ENCODE measurements at regions not wholly inside any gene's neighbourhood (a gene's known extent, or its start where the extent isn't known, plus 50 kb on each side); places are given as distances from the start of the nearest gene placed in this dataset.

DNA sequence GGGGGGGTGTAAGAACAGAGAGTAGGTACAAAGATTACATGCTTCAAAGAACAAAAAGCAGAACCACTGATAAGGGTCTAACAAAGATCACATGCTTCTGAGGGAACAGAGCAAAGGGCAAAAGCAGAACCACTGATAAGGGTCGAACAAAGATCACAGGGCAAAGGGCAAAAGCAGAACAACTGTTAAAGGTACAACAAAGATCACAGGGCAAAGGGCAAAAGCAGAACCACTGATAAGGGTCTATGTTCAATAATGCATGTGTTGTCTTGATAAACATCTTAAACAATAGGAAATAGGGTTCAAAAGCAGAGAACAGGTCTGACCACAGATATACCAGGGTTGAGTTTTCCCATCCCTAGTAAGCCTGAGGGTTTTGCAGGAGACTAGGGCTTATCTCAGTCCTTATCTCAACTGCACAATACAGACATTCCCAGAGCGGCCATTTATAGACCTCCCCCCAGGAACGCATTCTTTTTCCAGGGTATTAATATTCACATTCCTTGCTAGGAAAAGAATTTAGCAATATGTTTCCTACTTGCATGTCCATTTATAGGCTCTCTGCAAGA, 81.9 kb upstream of the PGR start:
- no peak overlapping the region for H3K18ac ChIP-seq (ENCODE audit: low read length)

DNA sequence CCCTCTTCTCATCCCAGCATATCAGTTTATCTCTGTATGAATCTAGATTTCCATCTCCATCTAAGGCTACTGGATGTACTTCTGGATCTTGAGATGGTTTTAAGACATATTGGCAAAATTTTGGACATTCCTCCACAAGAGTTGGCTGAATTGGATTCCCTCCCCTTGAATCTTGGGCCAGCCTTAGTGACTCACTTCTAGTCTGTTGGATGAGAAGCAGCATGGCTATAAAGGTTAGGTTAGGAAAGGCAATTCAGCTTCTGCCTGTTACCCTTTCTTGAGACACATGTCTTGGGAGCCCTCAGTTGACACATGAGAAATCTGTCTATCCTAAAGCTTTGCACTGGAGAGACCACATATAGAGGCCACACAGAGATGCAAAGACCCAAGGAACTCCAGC, 73.0 kb upstream of the PGR start:
- no peaks in the 10 kb centered on the region for H3K36me3 ChIP-seq (replicated peaks in 1 of 2; ENCODE audit: control insufficient read depth in 2 of 2, insufficient read depth in 2 of 2, low read length in 2 of 2)
- no peak overlapping the region for H2AK5ac ChIP-seq (ENCODE audit: low read depth, low read length)
- no peak overlapping the region for H3K4me2 ChIP-seq (ENCODE audit: insufficient read depth, low read length, poor library complexity, severe bottlenecking)
- no peaks in the 10 kb centered on the region for H3K79me1 ChIP-seq (ENCODE audit: low read depth, low read length)
- no peak overlapping the region for H2BK120ac ChIP-seq (ENCODE audit: low read depth, low read length)
- no peak for DNase-seq (ENCODE audit: low spot score)
- no peak overlapping the region for H3K27ac ChIP-seq (replicated peaks; ENCODE audit: low read length)
- H2AFZ ChIP-seq (ENCODE audit: low read length), result no peak overlapping the region
- H3K4me1 ChIP-seq (ENCODE audit: control insufficient read depth in 2 of 2, insufficient read depth in 1 of 2, low read depth in 1 of 2, low read length in 2 of 2), result no peaks in the 10 kb centered on the region
- no peak overlapping the region for H3K4ac ChIP-seq (ENCODE audit: low read length)
- H2BK15ac ChIP-seq (ENCODE audit: low read length), result no peak overlapping the region
- H3K23ac ChIP-seq (ENCODE audit: low read depth, low read length, poor library complexity), result no peak overlapping the region
- no peaks in the 10 kb centered on the region for H3K9me3 ChIP-seq (replicated peaks in 1 of 2; ENCODE audit: control insufficient read depth in 2 of 2, insufficient read depth in 1 of 2, low read depth in 1 of 2, low read length in 2 of 2)
- no peak overlapping the region for H4K91ac ChIP-seq (ENCODE audit: low read depth, low read length, poor library complexity)
- H4K8ac ChIP-seq (ENCODE audit: low read depth, low read length), result no peak overlapping the region
- H2BK12ac ChIP-seq (ENCODE audit: low read length), result no peak overlapping the region
- H3K27me3 ChIP-seq (ENCODE audit: control insufficient read depth in 3 of 3, insufficient read depth in 3 of 3, low read depth in 1 of 3, low read length in 3 of 3), result no peaks in the 10 kb centered on the region
- no peak overlapping the region for H3K9ac ChIP-seq (ENCODE audit: low read depth, low read length, poor library complexity)
- H3K4me3 ChIP-seq (ENCODE audit: low read length in 2 of 2), result no peak overlapping the region
- H3K18ac ChIP-seq (ENCODE audit: low read length), result no peak overlapping the region
- no peak overlapping the region for H3K14ac ChIP-seq (ENCODE audit: low read length)
- H2BK5ac ChIP-seq (ENCODE audit: low read length), result no peak overlapping the region

More for the DNA sequence above, 81.9 kb upstream of the PGR start:
- no peak overlapping the region for H3K14ac ChIP-seq (ENCODE audit: low read length)
- H3K27ac ChIP-seq (replicated peaks; ENCODE audit: low read length), result no peak overlapping the region
- peaks cover 0 to 3% of the 10 kb centered on the region in 2 donors for H3K9me3 ChIP-seq (replicated peaks in 1 of 2; ENCODE audit: control insufficient read depth in 2 of 2, insufficient read depth in 1 of 2, low read depth in 1 of 2, low read length in 2 of 2)
- H3K4me3 ChIP-seq (ENCODE audit: low read length in 2 of 2), result no peak overlapping the region
- WGBS, 2 donors (ENCODE audit: extremely low coverage in 2 of 2, insufficient read length in 2 of 2, insufficient replicate concordance in 1 of 2), result no CpG with 5 or more reads among the region's 3 CpGs
- H2BK120ac ChIP-seq (ENCODE audit: low read depth, low read length), result no peak overlapping the region
- H2BK5ac ChIP-seq (ENCODE audit: low read length), result no peak overlapping the region
- DNase-seq (ENCODE audit: low spot score), result no peak
- H3K23ac ChIP-seq (ENCODE audit: low read depth, low read length, poor library complexity), result no peak overlapping the region
- no peaks in the 10 kb centered on the region for H3K27me3 ChIP-seq (ENCODE audit: control insufficient read depth in 3 of 3, insufficient read depth in 3 of 3, low read depth in 1 of 3, low read length in 3 of 3)
- H3K4me2 ChIP-seq (ENCODE audit: insufficient read depth, low read length, poor library complexity, severe bottlenecking), result no peak overlapping the region
- H3K4ac ChIP-seq (ENCODE audit: low read length), result no peak overlapping the region
- no peak overlapping the region for H2AK5ac ChIP-seq (ENCODE audit: low read depth, low read length)
- no peak overlapping the region for H4K8ac ChIP-seq (ENCODE audit: low read depth, low read length)
- no peak overlapping the region for H2BK12ac ChIP-seq (ENCODE audit: low read length)
- no peaks in the 10 kb centered on the region for H3K4me1 ChIP-seq (ENCODE audit: control insufficient read depth in 2 of 2, insufficient read depth in 1 of 2, low read depth in 1 of 2, low read length in 2 of 2)
- H2AFZ ChIP-seq (ENCODE audit: low read length), result no peak overlapping the region
- no peaks in the 10 kb centered on the region for H3K79me1 ChIP-seq (ENCODE audit: low read depth, low read length)
- H2BK15ac ChIP-seq (ENCODE audit: low read length), result no peak overlapping the region
- H4K91ac ChIP-seq (ENCODE audit: low read depth, low read length, poor library complexity), result no peak overlapping the region
- H3K36me3 ChIP-seq (replicated peaks in 1 of 2; ENCODE audit: control insufficient read depth in 2 of 2, insufficient read depth in 2 of 2, low read length in 2 of 2), result no peaks in the 10 kb centered on the region
- H3K9ac ChIP-seq (ENCODE audit: low read depth, low read length, poor library complexity), result no peak overlapping the region

DNA sequence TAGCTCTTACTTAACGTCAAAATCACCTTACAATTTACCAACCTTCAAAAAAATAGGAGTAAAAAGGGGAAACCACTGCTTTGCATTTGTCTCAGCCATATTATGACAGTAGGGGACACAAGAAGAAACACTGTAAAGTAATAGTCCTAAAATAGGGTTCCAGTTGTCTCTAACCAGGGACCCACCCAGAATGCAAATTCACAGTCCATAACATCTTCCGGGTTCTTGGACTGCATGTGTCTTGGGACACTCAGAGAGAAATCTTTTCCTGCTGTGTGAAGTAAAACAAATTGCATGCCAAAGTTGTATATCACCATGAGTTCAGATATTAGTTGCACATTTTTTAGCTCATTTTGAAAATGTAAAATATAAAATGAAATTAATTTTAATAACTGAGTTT, 69.8 kb upstream of the PGR start:
- no peak overlapping the region for H3K4me3 ChIP-seq (ENCODE audit: low read length in 2 of 2)
- no peaks in the 10 kb centered on the region for H3K27me3 ChIP-seq (ENCODE audit: control insufficient read depth in 3 of 3, insufficient read depth in 3 of 3, low read depth in 1 of 3, low read length in 3 of 3)
- H3K4ac ChIP-seq (ENCODE audit: low read length), result no peak overlapping the region
- WGBS, 2 donors (ENCODE audit: extremely low coverage in 2 of 2, insufficient read length in 2 of 2, insufficient replicate concordance in 1 of 2), result no CpG with 5 or more reads among the region's 2 CpGs
- no peak overlapping the region for H2BK120ac ChIP-seq (ENCODE audit: low read depth, low read length)
- no peaks in the 10 kb centered on the region for H3K79me1 ChIP-seq (ENCODE audit: low read depth, low read length)
- H3K36me3 ChIP-seq (replicated peaks in 1 of 2; ENCODE audit: control insufficient read depth in 2 of 2, insufficient read depth in 2 of 2, low read length in 2 of 2), result no peaks in the 10 kb centered on the region
- no peak overlapping the region for H3K18ac ChIP-seq (ENCODE audit: low read length)
- H3K23ac ChIP-seq (ENCODE audit: low read depth, low read length, poor library complexity), result no peak overlapping the region
- H3K14ac ChIP-seq (ENCODE audit: low read length), result no peak overlapping the region
- H3K27ac ChIP-seq (replicated peaks; ENCODE audit: low read length), result no peak overlapping the region
- no peaks in the 10 kb centered on the region for H3K9me3 ChIP-seq (replicated peaks in 1 of 2; ENCODE audit: control insufficient read depth in 2 of 2, insufficient read depth in 1 of 2, low read depth in 1 of 2, low read length in 2 of 2)
- H3K4me1 ChIP-seq (ENCODE audit: control insufficient read depth in 2 of 2, insufficient read depth in 1 of 2, low read depth in 1 of 2, low read length in 2 of 2), result no peaks in the 10 kb centered on the region
- no peak overlapping the region for H4K8ac ChIP-seq (ENCODE audit: low read depth, low read length)
- no peak overlapping the region for H3K4me2 ChIP-seq (ENCODE audit: insufficient read depth, low read length, poor library complexity, severe bottlenecking)
- no peak overlapping the region for H3K9ac ChIP-seq (ENCODE audit: low read depth, low read length, poor library complexity)
- H2AK5ac ChIP-seq (ENCODE audit: low read depth, low read length), result no peak overlapping the region
- no peak overlapping the region for H2BK5ac ChIP-seq (ENCODE audit: low read length)
- no peak overlapping the region for H2BK15ac ChIP-seq (ENCODE audit: low read length)
- DNase-seq (ENCODE audit: low spot score), result no peak
- no peak overlapping the region for H2AFZ ChIP-seq (ENCODE audit: low read length)
- no peak overlapping the region for H2BK12ac ChIP-seq (ENCODE audit: low read length)
- no peak overlapping the region for H4K91ac ChIP-seq (ENCODE audit: low read depth, low read length, poor library complexity)

DNA sequence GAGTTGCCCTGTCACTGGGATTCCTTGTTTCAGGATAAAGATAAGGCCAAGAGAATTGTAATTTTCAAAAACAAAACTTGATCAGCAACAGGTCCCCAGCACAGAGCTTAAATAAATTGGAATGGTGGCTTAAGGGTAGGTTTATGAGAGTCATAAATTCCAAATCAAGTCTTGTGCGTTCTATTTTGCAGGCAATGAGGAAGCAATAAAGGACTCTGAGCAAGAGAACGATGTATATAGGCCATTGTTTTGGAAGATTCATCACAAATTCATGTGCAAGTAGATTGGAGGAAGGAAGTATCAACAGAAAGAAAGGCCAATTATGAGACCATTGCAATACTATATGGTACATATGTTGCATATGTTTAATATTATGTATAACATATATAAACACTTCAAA, 65.7 kb upstream of the PGR start:
- no peak overlapping the region for H3K14ac ChIP-seq (ENCODE audit: low read length)
- H4K91ac ChIP-seq (ENCODE audit: low read depth, low read length, poor library complexity), result no peak overlapping the region
- no peak overlapping the region for H3K4ac ChIP-seq (ENCODE audit: low read length)
- no CpG with 5 or more reads among the region's 2 CpGs for WGBS, 2 donors (ENCODE audit: extremely low coverage in 2 of 2, insufficient read length in 2 of 2, insufficient replicate concordance in 1 of 2)
- no peak for DNase-seq (ENCODE audit: low spot score)
- no peak overlapping the region for H2BK5ac ChIP-seq (ENCODE audit: low read length)
- H3K27me3 ChIP-seq (ENCODE audit: control insufficient read depth in 3 of 3, insufficient read depth in 3 of 3, low read depth in 1 of 3, low read length in 3 of 3), result no peaks in the 10 kb centered on the region
- no peak overlapping the region for H3K18ac ChIP-seq (ENCODE audit: low read length)
- H3K4me2 ChIP-seq (ENCODE audit: insufficient read depth, low read length, poor library complexity, severe bottlenecking), result no peak overlapping the region
- H2BK15ac ChIP-seq (ENCODE audit: low read length), result no peak overlapping the region
- no peak overlapping the region for H3K23ac ChIP-seq (ENCODE audit: low read depth, low read length, poor library complexity)
- H3K27ac ChIP-seq (replicated peaks; ENCODE audit: low read length), result no peak overlapping the region
- no peak overlapping the region for H3K4me3 ChIP-seq (ENCODE audit: low read length in 2 of 2)
- no peak overlapping the region for H2BK120ac ChIP-seq (ENCODE audit: low read depth, low read length)
- H2AFZ ChIP-seq (ENCODE audit: low read length), result no peak overlapping the region
- no peaks in the 10 kb centered on the region for H3K36me3 ChIP-seq (replicated peaks in 1 of 2; ENCODE audit: control insufficient read depth in 2 of 2, insufficient read depth in 2 of 2, low read length in 2 of 2)
- H2AK5ac ChIP-seq (ENCODE audit: low read depth, low read length), result no peak overlapping the region
- H4K8ac ChIP-seq (ENCODE audit: low read depth, low read length), result no peak overlapping the region
- H3K79me1 ChIP-seq (ENCODE audit: low read depth, low read length), result no peaks in the 10 kb centered on the region
- H3K4me1 ChIP-seq (ENCODE audit: control insufficient read depth in 2 of 2, insufficient read depth in 1 of 2, low read depth in 1 of 2, low read length in 2 of 2), result no peaks in the 10 kb centered on the region
- no peak overlapping the region for H3K9ac ChIP-seq (ENCODE audit: low read depth, low read length, poor library complexity)
- no peak overlapping the region for H2BK12ac ChIP-seq (ENCODE audit: low read length)
- H3K9me3 ChIP-seq (replicated peaks in 1 of 2; ENCODE audit: control insufficient read depth in 2 of 2, insufficient read depth in 1 of 2, low read depth in 1 of 2, low read length in 2 of 2), result no peaks in the 10 kb centered on the region

Measured in neuronal stem cell (in vitro differentiated cells).